ENCODE measurements at regions not wholly inside any gene's neighbourhood (a gene's known extent, or its start where the extent isn't known, plus 50 kb on each side); places are given as distances from the start of the nearest gene placed in this dataset.

DNA sequence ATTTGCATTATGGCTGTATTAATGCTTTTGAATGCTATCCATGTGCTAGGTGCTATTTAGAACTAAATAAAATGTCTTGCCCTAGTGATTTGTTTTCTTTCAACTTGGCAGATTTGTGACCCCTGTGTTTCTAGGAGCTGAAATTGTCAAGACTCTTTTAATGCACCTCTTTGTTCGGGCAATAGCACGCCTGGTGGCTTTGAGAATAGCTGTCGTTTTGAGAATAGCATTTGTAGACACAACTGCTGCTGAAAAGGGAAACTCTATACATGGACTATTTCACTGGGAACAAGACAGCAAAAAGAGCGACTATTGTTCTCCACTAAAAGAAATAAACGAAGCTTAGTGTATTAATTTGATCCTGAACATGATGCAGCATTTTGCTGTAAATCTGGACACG, 352.1 kb upstream of the ZNF521 start:
- no peak overlapping the region for H3K27ac ChIP-seq (ENCODE audit: insufficient read depth, low read depth, low read length)
- no peak overlapping the region for H2AFZ ChIP-seq (ENCODE audit: low read depth, low read length)
- H3K36me3 ChIP-seq (ENCODE audit: control insufficient read depth in 2 of 2, extremely low read depth in 1 of 2, insufficient read depth in 2 of 2, low read length in 2 of 2), result no peaks in the 10 kb centered on the region
- no peaks in the 10 kb centered on the region for H3K79me2 ChIP-seq (ENCODE audit: control insufficient read depth, insufficient read depth, low read length)
- no peaks in the 10 kb centered on the region for H3K9me1 ChIP-seq (replicated peaks; ENCODE audit: control insufficient read depth, extremely low read depth, insufficient read depth, low read length)
- no peaks in the 10 kb centered on the region for H3K9me3 ChIP-seq (replicated peaks; ENCODE audit: control insufficient read depth, insufficient read depth, low read length)
- ChIA-PET CTCF (no interaction called here), POLR2A (no interaction called here)
- H3K4me3 ChIP-seq (replicated peaks in 1 of 3; ENCODE audit: insufficient read depth in 1 of 3, low read depth in 1 of 3, low read length in 3 of 3), result no peak overlapping the region
- no TSS peak for BruUV-seq (replicated peaks)
- TF ChIP-seq GATA2 (IDR thresholded peaks at IDR 0.05; ENCODE audit: insufficient read depth, insufficient read length, low read depth, low read length), result no peak
- H3K9ac ChIP-seq (replicated peaks; ENCODE audit: extremely low read depth, insufficient read depth, low read length), result no peak overlapping the region
- H4K20me1 ChIP-seq (replicated peaks; ENCODE audit: control insufficient read depth, extremely low read depth, insufficient read depth, low read length), result no peaks in the 10 kb centered on the region
- DNase-seq (ENCODE audit: low read depth, low spot score), result no peak
- dilution Hi-C loops (cut with MboI; ENCODE audit: extremely low pct_ligation_motif_present, low sequenced_read_pairs) (no loop called here), intact Hi-C loops (cut with micrococcal nuclease) (no loop called here)
- no peaks in the 10 kb centered on the region for H3K4me1 ChIP-seq (ENCODE audit: control insufficient read depth, extremely low read depth, insufficient read depth, low read length)
- no peak for FAIRE-seq
- H3K4me2 ChIP-seq (ENCODE audit: insufficient read depth, low read length), result no peak overlapping the region
- H3K27me3 ChIP-seq (ENCODE audit: control insufficient read depth in 2 of 2, insufficient read depth in 2 of 2, low read length in 2 of 2), result peaks cover 0 to 27% of the 10 kb centered on the region in 2 experiments

DNA sequence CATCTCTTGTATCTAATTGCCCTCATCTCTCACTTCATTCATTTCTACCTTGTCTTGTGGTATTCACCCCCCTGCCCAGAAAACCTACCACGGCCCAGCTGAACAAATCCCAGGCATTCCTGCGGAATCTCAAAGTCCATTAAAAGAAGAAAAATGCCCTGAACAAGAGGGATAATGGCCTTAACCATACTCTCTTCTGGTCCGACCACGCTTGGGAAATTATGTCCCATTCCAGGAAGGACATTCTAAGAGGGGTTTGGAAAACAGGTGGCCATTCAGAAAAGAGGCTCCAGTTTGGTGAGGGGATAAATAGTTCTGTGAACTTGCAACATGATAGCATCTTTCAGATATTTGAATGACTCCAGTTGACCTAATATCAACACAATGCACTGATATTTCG, 349.9 kb upstream of the ZNF521 start:
- Histone ChIP-seq H3K9me3 (replicated peaks; ENCODE audit: control insufficient read depth, insufficient read depth, low read length) (no peaks in the 10 kb centered on the region), H3K27ac (ENCODE audit: insufficient read depth, low read depth, low read length) (no peak overlapping the region), H3K9me1 (replicated peaks; ENCODE audit: control insufficient read depth, extremely low read depth, insufficient read depth, low read length) (no peaks in the 10 kb centered on the region), H3K9ac (replicated peaks; ENCODE audit: extremely low read depth, insufficient read depth, low read length) (no peak overlapping the region), H4K20me1 (replicated peaks; ENCODE audit: control insufficient read depth, extremely low read depth, insufficient read depth, low read length) (no peaks in the 10 kb centered on the region), H2AFZ (ENCODE audit: low read depth, low read length) (no peak overlapping the region), H3K36me3 (ENCODE audit: control insufficient read depth in 2 of 2, extremely low read depth in 1 of 2, insufficient read depth in 2 of 2, low read length in 2 of 2) (no peaks in the 10 kb centered on the region), H3K4me3 (replicated peaks in 1 of 3; ENCODE audit: insufficient read depth in 1 of 3, low read depth in 1 of 3, low read length in 3 of 3) (no peak overlapping the region), H3K4me2 (ENCODE audit: insufficient read depth, low read length) (no peak overlapping the region), H3K79me2 (ENCODE audit: control insufficient read depth, insufficient read depth, low read length) (no peaks in the 10 kb centered on the region), H3K4me1 (ENCODE audit: control insufficient read depth, extremely low read depth, insufficient read depth, low read length) (no peaks in the 10 kb centered on the region), H3K27me3 (ENCODE audit: control insufficient read depth in 2 of 2, insufficient read depth in 2 of 2, low read length in 2 of 2) (peaks cover 0 to 22% of the 10 kb centered on the region in 2 experiments)
- BruUV-seq (replicated peaks), result no TSS peak
- TF ChIP-seq FOS (IDR thresholded peaks at IDR 0.05; ENCODE audit: borderline replicate concordance, insufficient read depth, low read length) (no peak), EZH2 (IDR thresholded peaks at IDR 0.05; ENCODE audit: borderline replicate concordance, low read depth, low read length, severe bottlenecking) (no peak), MYC (IDR thresholded peaks at IDR 0.05; ENCODE audit: low read depth, low read length) (no peak), POLR2A (IDR thresholded peaks at IDR 0.05; ENCODE audit: low read depth, low read length) (no peak), POLR2AphosphoS5 (IDR thresholded peaks at IDR 0.05; ENCODE audit: insufficient read depth, low read depth, low read length) (no peak), JUN (IDR thresholded peaks at IDR 0.05; ENCODE audit: borderline replicate concordance, insufficient read depth, insufficient read length, low read depth) (no peak), GATA2 (IDR thresholded peaks at IDR 0.05; ENCODE audit: insufficient read depth, insufficient read length, low read depth, low read length) (no peak)
- TF ChIP-seq, protein P1, sequence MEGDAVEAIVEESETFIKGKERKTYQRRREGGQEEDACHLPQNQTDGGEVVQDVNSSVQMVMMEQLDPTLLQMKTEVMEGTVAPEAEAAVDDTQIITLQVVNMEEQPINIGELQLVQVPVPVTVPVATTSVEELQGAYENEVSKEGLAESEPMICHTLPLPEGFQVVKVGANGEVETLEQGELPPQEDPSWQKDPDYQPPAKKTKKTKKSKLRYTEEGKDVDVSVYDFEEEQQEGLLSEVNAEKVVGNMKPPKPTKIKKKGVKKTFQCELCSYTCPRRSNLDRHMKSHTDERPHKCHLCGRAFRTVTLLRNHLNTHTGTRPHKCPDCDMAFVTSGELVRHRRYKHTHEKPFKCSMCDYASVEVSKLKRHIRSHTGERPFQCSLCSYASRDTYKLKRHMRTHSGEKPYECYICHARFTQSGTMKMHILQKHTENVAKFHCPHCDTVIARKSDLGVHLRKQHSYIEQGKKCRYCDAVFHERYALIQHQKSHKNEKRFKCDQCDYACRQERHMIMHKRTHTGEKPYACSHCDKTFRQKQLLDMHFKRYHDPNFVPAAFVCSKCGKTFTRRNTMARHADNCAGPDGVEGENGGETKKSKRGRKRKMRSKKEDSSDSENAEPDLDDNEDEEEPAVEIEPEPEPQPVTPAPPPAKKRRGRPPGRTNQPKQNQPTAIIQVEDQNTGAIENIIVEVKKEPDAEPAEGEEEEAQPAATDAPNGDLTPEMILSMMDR (IDR thresholded peaks at IDR 0.05; ENCODE audit: extremely low read depth in 1 of 2, insufficient read depth in 1 of 2, low read depth in 1 of 2, low read length in 2 of 2), result no peak
- TF ChIP-seq, protein P2, sequence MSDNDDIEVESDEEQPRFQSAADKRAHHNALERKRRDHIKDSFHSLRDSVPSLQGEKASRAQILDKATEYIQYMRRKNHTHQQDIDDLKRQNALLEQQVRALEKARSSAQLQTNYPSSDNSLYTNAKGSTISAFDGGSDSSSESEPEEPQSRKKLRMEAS (IDR thresholded peaks at IDR 0.05; ENCODE audit: insufficient read depth, insufficient read length), result no peak
- intact Hi-C loops (cut with micrococcal nuclease), result no loop called here
- FAIRE-seq (no peak), DNase-seq (ENCODE audit: low read depth, low spot score) (no peak)
- dilution Hi-C loops (cut with MboI; ENCODE audit: extremely low pct_ligation_motif_present, low sequenced_read_pairs), result no loop called here
- CTCF ChIA-PET, result no interaction called here
- POLR2A ChIA-PET, result no interaction called here
